PC-3 (cell line): ENCODE measurements at regions not wholly inside any gene's neighbourhood (a gene's known extent, or its start where the extent isn't known, plus 50 kb on each side); places are given as distances from the start of the nearest gene placed in this dataset.

Experiments
- ATAC-seq: fragments of 200-7000 bp; cut with Tn5 transposase; 2 replicates; pipeline ENCODE4 v1.9.1; 2020; ENCODE audit warnings: mild to moderate bottlenecking, moderate library complexity
- BruUV-seq: library from RNA; stranded (reverse); fragments of 400-500 nt; replicated peaks from 2 replicates; lab custom pipeline; 2021; lab: Mats Ljungman, UMichigan
- CTCF ChIA-PET: fragments of 300-600 bp; sonication (Branson Sonifier 250); formaldehyde crosslinking; loops from one replicate; lab custom pipeline; 2022; ENCODE audit warnings: antibody characterized with exemption; lab: Charles Lee
- POLR2A ChIA-PET: fragments of 300-600 bp; sonication (Branson Sonifier 250); formaldehyde crosslinking; loops from one replicate; lab custom pipeline; 2022; ENCODE audit warnings: antibody characterized with exemption; ENCODE audit not compliant: unreplicated experiment; lab: Charles Lee
- DNase-seq: peaks from one replicate; pipeline ENCODE4 v3.0.0-alpha.2; 2015
- H2AFZ ChIP-seq: fragments of 300-600 bp; sonication (generic); 2 replicates; pipeline ENCODE4 v1.6.0; 2016; ENCODE audit warnings: antibody characterized with exemption, low read length
- H3F3A ChIP-seq: fragments of 300-600 bp; sonication (generic); one replicate; pipeline ENCODE4 v1.6.0; 2017; ENCODE audit warnings: antibody characterized with exemption, low read length, control low read depth, mild to moderate bottlenecking; ENCODE audit not compliant: unreplicated experiment
- H3K27ac ChIP-seq: fragments of 300-600 bp; sonication (generic); 2 replicates; pipeline ENCODE4 v1.5.1; 2016; ENCODE audit warnings: mild to moderate bottlenecking, low read length
- H3K27me3 ChIP-seq: fragments of 300-600 bp; sonication (generic); 2 replicates; pipeline ENCODE4 v1.6.1; 2016; ENCODE audit warnings: low read length, mixed read lengths
- H3K36me3 ChIP-seq: fragments of 300-600 bp; sonication (generic); 2 replicates; pipeline ENCODE4 v1.6.1; 2016; ENCODE audit warnings: low read depth, mixed run types, low read length, mixed read lengths
- H3K4me1 ChIP-seq: fragments of 300-600 bp; sonication (generic); 2 replicates; pipeline ENCODE4 v1.5.1; 2016; ENCODE audit warnings: low read length; ENCODE audit not compliant: insufficient read depth
- H3K4me2 ChIP-seq: fragments of 300-600 bp; sonication (generic); 2 replicates; pipeline ENCODE4 v1.6.0; 2016; ENCODE audit warnings: low read length
- H3K4me3 ChIP-seq: fragments of 300-600 bp; sonication (generic); 2 replicates; pipeline ENCODE4 v1.5.1; 2016; ENCODE audit warnings: mild to moderate bottlenecking, low read length, mixed read lengths
- H3K79me2 ChIP-seq: fragments of 300-600 bp; sonication (generic); 2 replicates; pipeline ENCODE4 v1.6.1; 2017; ENCODE audit warnings: low read length, mixed read lengths
- H3K9ac ChIP-seq: fragments of 300-600 bp; sonication (generic); 2 replicates; pipeline ENCODE4 v1.6.0; 2016; ENCODE audit warnings: mild to moderate bottlenecking, low read length
- H3K9me2 ChIP-seq: fragments of 300-600 bp; sonication (generic); replicated peaks from 2 replicates; pipeline ENCODE4 v1.6.1; 2016; ENCODE audit warnings: mixed run types, low read length, mixed read lengths
- H3K9me3 ChIP-seq: fragments of 300-600 bp; sonication (generic); 2 replicates; pipeline ENCODE4 v1.6.1; 2016; ENCODE audit warnings: low read length, mixed read lengths
- H4K20me1 ChIP-seq: fragments of 300-600 bp; sonication (generic); 2 replicates; pipeline ENCODE4 v1.6.1; 2016; ENCODE audit warnings: low read length, mixed read lengths
- CTCF ChIP-seq: fragments of 300-600 bp; sonication (generic); conservative IDR thresholded peaks from 2 replicates; pipeline ENCODE4 v1.5.1; 2017; ENCODE audit warnings: antibody characterized with exemption, low read depth, mild to moderate bottlenecking, low read length
- EZH2 ChIP-seq: fragments of 300-600 bp; sonication (generic); IDR thresholded peaks from one replicate; pipeline ENCODE4 v1.6.1; 2017; ENCODE audit warnings: antibody characterized with exemption, mild to moderate bottlenecking, low read length; ENCODE audit not compliant: unreplicated experiment
- EZH2phosphoT487 ChIP-seq: fragments of 300-600 bp; sonication (generic); IDR thresholded peaks from 2 replicates; pipeline ENCODE4 v1.6.1; 2018; ENCODE audit warnings: mild to moderate bottlenecking, antibody characterized with exemption, low read length, borderline replicate concordance
- intact Hi-C: fragments of 100-400 bp; cut with micrococcal nuclease; formaldehyde crosslinking; loops from 2 replicates; pipeline ENCODE4 v1.9.0; 2023

- intact Hi-C loops: no loop called here
- CTCF ChIA-PET: no interaction called here
- ATAC-seq: no peak
- Histone ChIP-seq H3F3A (no peaks in the 10 kb centered on the region), H4K20me1 (no peaks in the 10 kb centered on the region), H3K79me2 (no peaks in the 10 kb centered on the region), H3K4me1 (no peaks in the 10 kb centered on the region), H2AFZ (no peak overlapping the region), H3K27me3 (no peaks in the 10 kb centered on the region), H3K9me2 (no peaks in the 10 kb centered on the region), H3K4me3 (no peak overlapping the region), H3K9ac (no peak overlapping the region), H3K36me3 (no peaks in the 10 kb centered on the region), H3K27ac (no peak overlapping the region), H3K9me3 (no peaks in the 10 kb centered on the region), H3K4me2 (no peak overlapping the region)
- TF ChIP-seq EZH2phosphoT487: no peak
- no peak for TF ChIP-seq CTCF
- TF ChIP-seq EZH2: no peak
- no TSS peak for BruUV-seq
- POLR2A ChIA-PET: no interaction called here
- DNase-seq: peak; percentile 17
These were observed 92.9 kb upstream of the CYP1B1 start for GRCh38 chr2:38168710-38169480.

DNA sequence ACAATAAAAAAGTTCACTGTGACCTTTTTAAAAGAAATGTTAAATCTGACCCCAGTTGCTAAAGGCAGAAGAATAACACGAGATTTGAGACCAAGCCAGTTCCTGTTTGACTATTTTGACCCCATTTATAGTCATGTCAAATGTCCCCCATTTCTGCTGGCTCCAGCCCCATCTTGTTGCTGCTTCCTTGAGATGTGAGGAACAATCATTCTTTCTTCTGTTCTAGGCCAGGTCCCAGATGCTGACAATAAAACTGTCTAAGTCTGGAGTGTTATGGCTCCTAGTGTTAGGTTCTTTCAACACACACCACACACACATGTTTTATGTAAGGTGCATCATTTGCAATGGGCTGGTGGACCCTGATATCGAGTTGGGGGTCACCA, 92.0 kb upstream of the CYP1B1 start:
- intact Hi-C loops: no loop called here
- Histone ChIP-seq H2AFZ (no peak overlapping the region), H3K4me1 (no peaks in the 10 kb centered on the region), H3K9ac (no peak overlapping the region), H3K79me2 (no peaks in the 10 kb centered on the region), H3K27me3 (no peaks in the 10 kb centered on the region), H3K9me2 (no peaks in the 10 kb centered on the region), H3K36me3 (no peaks in the 10 kb centered on the region), H3K4me2 (no peak overlapping the region), H3K4me3 (no peak overlapping the region), H3K9me3 (no peaks in the 10 kb centered on the region), H4K20me1 (no peaks in the 10 kb centered on the region), H3F3A (no peaks in the 10 kb centered on the region), H3K27ac (no peak overlapping the region)
- DNase-seq (no peak), ATAC-seq (no peak)
- no peak for TF ChIP-seq CTCF
- TF ChIP-seq EZH2phosphoT487: no peak
- no peak for TF ChIP-seq EZH2
- ChIA-PET POLR2A (no interaction called here), CTCF (no interaction called here)
- no TSS peak for BruUV-seq

DNA sequence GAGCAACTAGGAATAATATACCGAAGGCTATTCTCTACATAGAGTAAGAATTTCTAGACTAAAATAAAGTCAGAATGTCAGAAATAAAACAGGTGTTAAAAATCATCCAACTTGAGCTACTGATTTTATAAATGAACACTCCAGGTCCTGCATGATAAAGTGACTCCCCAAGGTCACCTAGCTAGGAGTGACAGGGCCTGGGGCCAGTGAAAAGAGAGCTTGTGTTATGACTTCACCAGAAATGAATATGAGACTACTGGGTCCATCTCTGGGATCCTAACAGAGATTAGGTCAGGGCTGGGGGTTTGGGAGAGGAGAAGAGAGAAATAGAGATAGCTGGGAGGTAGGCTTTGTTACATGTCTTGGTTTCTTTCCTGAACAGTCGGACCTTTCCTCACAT, 89.7 kb upstream of the CYP1B1 start:
- ChIA-PET CTCF (no interaction called here), POLR2A (no interaction called here)
- Histone ChIP-seq H4K20me1 (no peaks in the 10 kb centered on the region), H3K27ac (no peak overlapping the region), H3K27me3 (no peaks in the 10 kb centered on the region), H3K36me3 (no peaks in the 10 kb centered on the region), H3K9me2 (no peaks in the 10 kb centered on the region), H2AFZ (no peak overlapping the region), H3K4me2 (no peak overlapping the region), H3K4me3 (no peak overlapping the region), H3K9me3 (no peaks in the 10 kb centered on the region), H3K9ac (no peak overlapping the region), H3K79me2 (no peaks in the 10 kb centered on the region), H3F3A (no peaks in the 10 kb centered on the region), H3K4me1 (no peaks in the 10 kb centered on the region)
- no TSS peak for BruUV-seq
- DNase-seq (no peak), ATAC-seq (no peak)
- intact Hi-C loops: no loop called here
- TF ChIP-seq CTCF (no peak), EZH2 (no peak), EZH2phosphoT487 (no peak)
